Neuronal stem cell (in vitro differentiated cells): ENCODE measurements at regions not wholly inside any gene's neighbourhood (a gene's known extent, or its start where the extent isn't known, plus 50 kb on each side); places are given as distances from the start of the nearest gene placed in this dataset.
A peak's percentile ranks its signal among the peaks of the same experiment; 100 is the strongest.
"Not testable (repeated sequence)": the region's sequence is repeated elsewhere in the genome, so short reads cannot be mapped to it uniquely, and the experiment has no call there.

Experiments used
- DNase-seq: peaks from one replicate; pipeline ENCODE4 v3.0.0-alpha.2; 2013; ENCODE audit warnings: low spot score
- H2AFZ ChIP-seq: one replicate; pipeline ENCODE4 v1.6.1; 2013; ENCODE audit warnings: mild to moderate bottlenecking, low read length, inconsistent platforms
- H2AK5ac ChIP-seq: 2 replicates; pipeline ENCODE4 v1.6.1; 2013; ENCODE audit warnings: low read depth, mild to moderate bottlenecking, inconsistent platforms, low read length, moderate library complexity, mixed read lengths
- H2BK120ac ChIP-seq: 2 replicates; pipeline ENCODE4 v1.6.1; 2013; ENCODE audit warnings: low read depth, mild to moderate bottlenecking, inconsistent platforms, low read length, moderate library complexity, mixed read lengths
- H2BK12ac ChIP-seq: one replicate; pipeline ENCODE4 v1.6.1; 2013; ENCODE audit warnings: low read length, inconsistent platforms
- H2BK15ac ChIP-seq: 2 replicates; pipeline ENCODE4 v1.6.1; 2013; ENCODE audit warnings: mild to moderate bottlenecking, low read length, inconsistent platforms, mixed read lengths
- H2BK5ac ChIP-seq: one replicate; pipeline ENCODE4 v1.6.1; 2013; ENCODE audit warnings: inconsistent platforms, mild to moderate bottlenecking, low read length, moderate library complexity
- H3K14ac ChIP-seq: one replicate; pipeline ENCODE4 v1.6.1; 2013; ENCODE audit warnings: low read length, inconsistent platforms
- H3K18ac ChIP-seq: 2 replicates; pipeline ENCODE4 v1.6.1; 2013; ENCODE audit warnings: low read length, inconsistent platforms
- H3K23ac ChIP-seq: 2 replicates; pipeline ENCODE4 v1.6.1; 2013; ENCODE audit warnings: low read depth, mild to moderate bottlenecking, mixed read lengths, low read length, inconsistent platforms; ENCODE audit not compliant: poor library complexity
- H3K27ac ChIP-seq: replicated peaks from 3 replicates; pipeline ENCODE4 v1.5.1; 2013; ENCODE audit warnings: low read length, inconsistent platforms
- H3K27me3 ChIP-seq, 3 experiments: 2 replicates each; pipeline ENCODE4 v1.6.1; 2013; ENCODE audit warnings: low read length in 3 of 3, mild to moderate bottlenecking in 2 of 3, inconsistent platforms in 1 of 3, low read depth in 1 of 3, mixed read lengths in 1 of 3, moderate library complexity in 1 of 3; ENCODE audit not compliant: control insufficient read depth in 3 of 3, insufficient read depth in 3 of 3
- H3K36me3 ChIP-seq, 2 donors: replicated peaks in 1 of 2; 2 replicates each; pipeline ENCODE4 v1.6.1; 2013; ENCODE audit warnings: low read length in 2 of 2; ENCODE audit not compliant: control insufficient read depth in 2 of 2, insufficient read depth in 2 of 2
- H3K4ac ChIP-seq: 2 replicates; pipeline ENCODE4 v1.6.1; 2013; ENCODE audit warnings: inconsistent platforms, mild to moderate bottlenecking, low read length, moderate library complexity
- H3K4me1 ChIP-seq, 2 donors: 1 replicate in 1 of 2; 2 replicates in 1 of 2; pipeline ENCODE4 v1.6.1; 2013; ENCODE audit warnings: low read length in 2 of 2, low read depth in 1 of 2; ENCODE audit not compliant: control insufficient read depth in 2 of 2, insufficient read depth in 1 of 2
- H3K4me2 ChIP-seq: one replicate; pipeline ENCODE4 v1.6.1; 2013; ENCODE audit warnings: mild to moderate bottlenecking, low read length, inconsistent platforms; ENCODE audit not compliant: insufficient read depth, poor library complexity, severe bottlenecking
- H3K4me3 ChIP-seq, 2 donors: 2 replicates each; pipeline ENCODE4 v1.5.1; 2013; ENCODE audit warnings: low read length in 2 of 2, mild to moderate bottlenecking in 2 of 2, inconsistent platforms in 1 of 2, moderate library complexity in 1 of 2
- H3K79me1 ChIP-seq: one replicate; pipeline ENCODE4 v1.6.1; 2013; ENCODE audit warnings: low read depth, mild to moderate bottlenecking, inconsistent platforms, low read length, moderate library complexity
- H3K9ac ChIP-seq: one replicate; pipeline ENCODE4 v1.6.1; 2013; ENCODE audit warnings: mild to moderate bottlenecking, low read depth, low read length, inconsistent platforms; ENCODE audit not compliant: poor library complexity
- H3K9me3 ChIP-seq, 2 donors: replicated peaks in 1 of 2; 2 replicates each; pipeline versions ENCODE3 to v1.6.1; 2013; ENCODE audit warnings: low read length in 2 of 2, mild to moderate bottlenecking in 2 of 2, inconsistent platforms in 1 of 2, low read depth in 1 of 2, mixed read lengths in 1 of 2, moderate library complexity in 1 of 2; ENCODE audit not compliant: control insufficient read depth in 2 of 2, insufficient read depth in 1 of 2
- H4K8ac ChIP-seq: one replicate; pipeline ENCODE4 v1.6.1; 2013; ENCODE audit warnings: low read depth, mild to moderate bottlenecking, inconsistent platforms, low read length, moderate library complexity
- H4K91ac ChIP-seq: one replicate; pipeline ENCODE4 v1.6.1; 2013; ENCODE audit warnings: low read length, low read depth, mild to moderate bottlenecking, inconsistent platforms; ENCODE audit not compliant: poor library complexity
- WGBS, 2 donors: extraction: QIAGEN DNeasy Blood & Tissue Kit; methylation state at CpG; one replicate each; pipeline ENCODE4 v1.1.7; 2013; ENCODE audit warnings: missing lambda C conversion rate in 2 of 2, mixed read lengths in 1 of 2; ENCODE audit not compliant: insufficient read length in 2 of 2, insufficient replicate concordance in 1 of 2; ENCODE audit errors: extremely low coverage in 2 of 2; 5-methylcytosine and 5-hydroxymethylcytosine counted together

GRCh38 chr10:42336593-42337337 is 301.6 kb downstream of the ZNF33B start:
- H2BK15ac ChIP-seq, DNase-seq, H3K79me1 ChIP-seq, H2AFZ ChIP-seq, H3K23ac ChIP-seq, H3K4me2 ChIP-seq, H3K4me1 ChIP-seq, H4K91ac ChIP-seq, H3K27ac ChIP-seq, H4K8ac ChIP-seq, H3K4ac ChIP-seq, H3K14ac ChIP-seq, H2BK5ac ChIP-seq, H3K9ac ChIP-seq, H3K4me3 ChIP-seq, H2BK12ac ChIP-seq, H3K27me3 ChIP-seq, H2BK120ac ChIP-seq, H3K18ac ChIP-seq, H3K36me3 ChIP-seq, H2AK5ac ChIP-seq: not testable (repeated sequence)
- WGBS, 2 donors: no CpG with 5 or more reads among the region's 6 CpGs
- H3K9me3 ChIP-seq: peaks cover 2 to 14% of the 10 kb centered on the region in 2 donors

GRCh38 chr10:42335653-42336296 is 302.6 kb downstream of the ZNF33B start:
- H3K14ac ChIP-seq, H2BK5ac ChIP-seq, H3K36me3 ChIP-seq, H4K8ac ChIP-seq, H3K27ac ChIP-seq, H4K91ac ChIP-seq, H2BK120ac ChIP-seq, H2AK5ac ChIP-seq, H3K4ac ChIP-seq, H3K4me1 ChIP-seq, DNase-seq, H3K23ac ChIP-seq, H3K4me2 ChIP-seq, H3K18ac ChIP-seq, H3K27me3 ChIP-seq, H2BK15ac ChIP-seq, H2AFZ ChIP-seq, H3K79me1 ChIP-seq, H3K9ac ChIP-seq, H3K4me3 ChIP-seq, H2BK12ac ChIP-seq: not testable (repeated sequence)
- WGBS, 2 donors: no CpG with 5 or more reads among the region's 2 CpGs
- H3K9me3 ChIP-seq: peaks cover 2 to 10% of the 10 kb centered on the region in 2 donors

DNA sequence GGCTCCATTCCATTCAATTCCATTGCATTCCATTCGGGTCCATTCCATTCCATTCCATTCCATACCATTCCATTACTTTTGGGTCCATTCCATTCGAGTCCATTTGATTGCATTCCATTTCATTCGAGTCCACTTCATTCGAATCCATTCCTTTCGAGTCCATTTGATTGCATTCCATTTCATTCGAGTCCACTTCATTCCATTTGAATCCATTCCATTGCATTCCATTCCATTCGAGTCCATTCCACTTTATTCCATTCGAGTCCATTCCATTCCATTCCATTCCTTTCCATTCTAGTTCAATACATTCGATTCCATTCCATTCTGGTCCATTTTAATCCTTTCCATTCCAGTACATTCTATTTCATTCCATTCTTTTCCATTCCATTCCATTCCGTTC is 334.0 kb downstream of the ZNF33B start:
- H2AFZ ChIP-seq: no peak overlapping the region
- peak; percentile 59 for DNase-seq
- no peak overlapping the region for H3K9ac ChIP-seq
- no peak overlapping the region for H3K14ac ChIP-seq
- H3K36me3 ChIP-seq: no peaks in the 10 kb centered on the region
- no peak overlapping the region for H2BK15ac ChIP-seq
- no peaks in the 10 kb centered on the region for H3K79me1 ChIP-seq
- H3K18ac ChIP-seq: no peak overlapping the region
- H3K4me2 ChIP-seq: no peak overlapping the region
- no peaks in the 10 kb centered on the region for H3K4me1 ChIP-seq
- H4K91ac ChIP-seq: no peak overlapping the region
- no peak overlapping the region for H2AK5ac ChIP-seq
- H3K4ac ChIP-seq: no peak overlapping the region
- H2BK5ac ChIP-seq: no peak overlapping the region
- H2BK12ac ChIP-seq: no peak overlapping the region
- H3K9me3 ChIP-seq: peaks cover 33 to 43% of the 10 kb centered on the region in 2 donors
- no peak overlapping the region for H3K27ac ChIP-seq
- H3K23ac ChIP-seq: no peak overlapping the region
- WGBS, 2 donors: 100% methylated on average over 1 of the region's 10 CpGs; no CpG with 5 or more reads in 1 of the 2 donors
- no peaks in the 10 kb centered on the region for H3K27me3 ChIP-seq
- no peak overlapping the region for H4K8ac ChIP-seq
- no peak overlapping the region for H3K4me3 ChIP-seq
- H2BK120ac ChIP-seq: no peak overlapping the region

DNA sequence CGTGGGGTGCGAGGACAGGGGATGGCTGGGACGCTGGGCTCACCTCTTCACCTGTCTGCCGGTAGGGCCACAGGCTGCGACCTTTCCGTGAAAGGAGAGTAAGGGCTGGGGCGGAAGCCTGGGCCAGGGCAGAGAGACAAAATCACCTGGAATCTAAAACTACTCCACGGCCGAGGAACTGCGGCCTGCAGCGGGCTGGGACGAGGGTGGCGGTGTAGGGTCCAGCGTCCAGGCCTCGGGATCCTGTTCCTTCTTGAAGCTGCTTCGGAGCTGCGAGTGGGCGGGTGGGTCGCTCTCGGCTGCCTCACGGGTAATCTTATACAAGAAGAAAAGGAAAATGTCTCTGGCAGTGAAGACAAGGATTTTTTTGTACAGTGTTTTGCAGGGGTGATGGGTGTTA is 356.5 kb downstream of the ZNF33B start:
- not testable (repeated sequence) for H3K18ac ChIP-seq, H3K14ac ChIP-seq, H3K79me1 ChIP-seq, H3K4ac ChIP-seq, H3K9ac ChIP-seq, H3K36me3 ChIP-seq, H4K91ac ChIP-seq, H2BK12ac ChIP-seq, H2BK120ac ChIP-seq, H3K9me3 ChIP-seq, H4K8ac ChIP-seq, H2AK5ac ChIP-seq, H2AFZ ChIP-seq, H3K23ac ChIP-seq, H2BK5ac ChIP-seq, H2BK15ac ChIP-seq, H3K27me3 ChIP-seq, H3K4me3 ChIP-seq, H3K4me2 ChIP-seq, H3K4me1 ChIP-seq, DNase-seq, H3K27ac ChIP-seq
- no CpG with 5 or more reads among the region's 21 CpGs for WGBS, 2 donors
